ENCODE measurements at regions not wholly inside any gene's neighbourhood (a gene's known extent, or its start where the extent isn't known, plus 50 kb on each side); places are given as distances from the start of the nearest gene placed in this dataset.

GRCh38 chr12:125604976-125605375 lies 539.7 kb downstream of the AACS start:
- Histone ChIP-seq H3F3A (ENCODE audit: insufficient read depth, low read length) (no peaks in the 10 kb centered on the region), H3K9ac (ENCODE audit: low read length) (no peak overlapping the region), H2AFZ (ENCODE audit: low read length) (no peak overlapping the region), H3K36me3 (ENCODE audit: insufficient read depth, low read length) (no peaks in the 10 kb centered on the region), H3K4me2 (ENCODE audit: low read length) (no peak overlapping the region), H3K4me1 (ENCODE audit: insufficient read depth, low read length, severe bottlenecking) (no peaks in the 10 kb centered on the region), H3K79me2 (ENCODE audit: insufficient read depth, low read length) (no peaks in the 10 kb centered on the region), H3K9me3 (ENCODE audit: low read length) (no peaks in the 10 kb centered on the region), H4K20me1 (ENCODE audit: insufficient read depth, low read length) (no peaks in the 10 kb centered on the region), H3K27ac (ENCODE audit: low read depth, low read length, poor library complexity, severe bottlenecking) (no peak overlapping the region), H3K9me2 (ENCODE audit: low read depth, low read length) (no peaks in the 10 kb centered on the region), H3K4me3 (ENCODE audit: low read depth, low read length, poor library complexity, severe bottlenecking) (no peak overlapping the region), H3K27me3 (ENCODE audit: insufficient read depth, low read length) (no peaks in the 10 kb centered on the region)
- TF ChIP-seq CTCF (IDR thresholded peaks at IDR 0.05; ENCODE audit: low read length) (no peak), EZH2 (IDR thresholded peaks at IDR 0.05; ENCODE audit: borderline replicate concordance, low read length) (no peak)

GRCh38 chr12:125606312-125606711 lies 541.1 kb downstream of the AACS start:
- Histone ChIP-seq H3K9ac (ENCODE audit: low read length) (no peak overlapping the region), H3K9me2 (ENCODE audit: low read depth, low read length) (no peaks in the 10 kb centered on the region), H3K4me3 (ENCODE audit: low read depth, low read length, poor library complexity, severe bottlenecking) (no peak overlapping the region), H2AFZ (ENCODE audit: low read length) (no peak overlapping the region), H3K4me2 (ENCODE audit: low read length) (no peak overlapping the region), H3K36me3 (ENCODE audit: insufficient read depth, low read length) (no peaks in the 10 kb centered on the region), H4K20me1 (ENCODE audit: insufficient read depth, low read length) (no peaks in the 10 kb centered on the region), H3K27ac (ENCODE audit: low read depth, low read length, poor library complexity, severe bottlenecking) (no peak overlapping the region), H3K9me3 (ENCODE audit: low read length) (no peaks in the 10 kb centered on the region), H3K27me3 (ENCODE audit: insufficient read depth, low read length) (no peaks in the 10 kb centered on the region), H3K79me2 (ENCODE audit: insufficient read depth, low read length) (no peaks in the 10 kb centered on the region), H3F3A (ENCODE audit: insufficient read depth, low read length) (no peaks in the 10 kb centered on the region), H3K4me1 (ENCODE audit: insufficient read depth, low read length, severe bottlenecking) (no peaks in the 10 kb centered on the region)
- no peak for TF ChIP-seq EZH2 (IDR thresholded peaks at IDR 0.05; ENCODE audit: borderline replicate concordance, low read length)
- TF ChIP-seq CTCF (IDR thresholded peaks at IDR 0.05; ENCODE audit: low read length) = no peak

DNA sequence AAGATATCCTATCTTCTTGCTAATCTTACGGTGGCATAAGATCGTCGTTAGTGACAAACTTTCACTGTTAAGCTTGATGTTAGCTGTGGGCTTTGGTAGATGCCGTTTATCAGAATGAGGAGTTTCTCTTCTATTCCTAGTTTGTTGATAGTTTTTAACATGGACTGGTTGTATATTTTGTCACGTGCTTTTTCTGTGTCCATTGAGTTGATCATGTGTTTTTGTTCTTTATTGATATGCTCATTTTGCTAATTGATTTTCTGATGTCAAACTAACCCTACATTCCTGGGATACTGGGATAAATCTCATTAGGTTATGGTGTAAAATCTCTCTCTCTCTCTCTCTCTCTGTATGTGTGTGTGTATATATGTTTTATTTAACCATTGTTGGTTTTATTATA lies 545.1 kb downstream of the AACS start:
- no peaks in the 10 kb centered on the region for H3K9me3 ChIP-seq (ENCODE audit: low read length)
- H3K4me1 ChIP-seq (ENCODE audit: insufficient read depth, low read length, severe bottlenecking) = no peaks in the 10 kb centered on the region
- H3K27ac ChIP-seq (ENCODE audit: low read depth, low read length, poor library complexity, severe bottlenecking) = no peak overlapping the region
- H4K20me1 ChIP-seq (ENCODE audit: insufficient read depth, low read length) = no peaks in the 10 kb centered on the region
- H3K9me2 ChIP-seq (ENCODE audit: low read depth, low read length) = no peaks in the 10 kb centered on the region
- H3K27me3 ChIP-seq (ENCODE audit: insufficient read depth, low read length) = no peaks in the 10 kb centered on the region
- H3K4me3 ChIP-seq (ENCODE audit: low read depth, low read length, poor library complexity, severe bottlenecking) = no peak overlapping the region
- H3K79me2 ChIP-seq (ENCODE audit: insufficient read depth, low read length) = no peaks in the 10 kb centered on the region
- no peaks in the 10 kb centered on the region for H3F3A ChIP-seq (ENCODE audit: insufficient read depth, low read length)
- no peak overlapping the region for H3K4me2 ChIP-seq (ENCODE audit: low read length)
- H2AFZ ChIP-seq (ENCODE audit: low read length) = no peak overlapping the region
- no peaks in the 10 kb centered on the region for H3K36me3 ChIP-seq (ENCODE audit: insufficient read depth, low read length)
- TF ChIP-seq EZH2 (IDR thresholded peaks at IDR 0.05; ENCODE audit: borderline replicate concordance, low read length) (no peak), CTCF (IDR thresholded peaks at IDR 0.05; ENCODE audit: low read length) (no peak)
- no peak overlapping the region for H3K9ac ChIP-seq (ENCODE audit: low read length)
